HG02981 (cell line): ENCODE measurements at regions not wholly inside any gene's neighbourhood (a gene's known extent, or its start where the extent isn't known, plus 50 kb on each side); places are given as distances from the start of the nearest gene placed in this dataset.

Experiments
- ATAC-seq: cut with Tn5 transposase; IDR thresholded peaks from one replicate; pipeline ENCODE4 v1.9.1; 2021; ENCODE audit warnings: mild to moderate bottlenecking, moderate library complexity; ENCODE audit not compliant: unreplicated experiment

GRCh38 chr3:13211605-13212210, 138.5 kb upstream of the IQSEC1 start:
- no peak for ATAC-seq

DNA sequence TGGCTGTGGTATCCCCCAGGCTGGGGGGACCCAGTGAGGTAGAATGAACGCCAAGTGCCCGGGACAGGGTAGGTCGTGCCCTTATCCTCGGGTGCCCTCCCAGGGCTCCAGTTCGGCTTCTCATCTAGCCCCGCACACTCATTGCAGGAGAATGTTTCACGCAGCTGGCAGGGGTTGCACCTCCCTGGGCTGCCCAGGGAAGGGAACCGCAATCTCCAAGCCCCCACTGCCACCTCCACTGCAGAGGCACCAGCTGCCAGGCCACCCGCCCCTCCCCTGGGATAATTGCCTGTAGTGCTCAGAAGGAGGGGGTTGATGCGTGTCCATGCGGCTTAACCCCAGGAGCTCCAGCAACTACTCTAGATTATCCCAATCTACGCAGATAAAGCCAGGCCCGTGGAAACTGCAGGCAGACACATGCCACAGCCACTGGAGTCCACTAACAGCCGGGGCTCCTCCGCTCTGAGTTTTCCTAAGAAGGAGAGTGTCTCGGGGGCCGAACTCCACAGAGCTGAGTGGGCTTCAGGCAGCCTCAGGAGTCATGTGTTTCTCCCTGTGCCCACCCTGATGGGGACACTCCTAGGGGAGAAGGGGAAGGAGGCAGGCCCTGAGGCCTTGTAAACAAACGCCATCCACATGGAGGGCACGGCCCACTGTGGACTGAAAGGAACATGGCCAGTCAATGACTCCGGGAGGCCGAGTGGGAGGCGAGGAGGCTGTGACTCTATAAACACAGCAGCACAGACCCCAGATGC, 137.2 kb upstream of the IQSEC1 start:
- ATAC-seq = no peak

DNA sequence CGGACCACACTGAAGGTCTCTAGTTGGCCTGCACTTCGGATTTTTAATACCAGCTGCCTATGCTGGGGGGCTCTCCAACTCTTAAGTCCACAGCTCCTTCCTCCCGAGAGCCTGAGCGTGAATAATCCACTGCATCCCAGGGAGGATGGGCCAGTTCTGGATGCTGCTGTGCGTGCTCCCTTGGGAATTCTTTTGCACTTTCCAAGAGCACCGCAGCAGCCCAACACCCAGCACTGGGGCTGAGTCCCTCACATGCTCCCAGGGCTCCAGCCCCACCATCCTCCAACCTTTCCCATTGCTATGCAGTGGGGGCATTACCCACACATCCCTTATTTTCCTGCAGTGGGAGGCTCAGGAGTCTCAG, 136.4 kb upstream of the IQSEC1 start:
- no peak for ATAC-seq

DNA sequence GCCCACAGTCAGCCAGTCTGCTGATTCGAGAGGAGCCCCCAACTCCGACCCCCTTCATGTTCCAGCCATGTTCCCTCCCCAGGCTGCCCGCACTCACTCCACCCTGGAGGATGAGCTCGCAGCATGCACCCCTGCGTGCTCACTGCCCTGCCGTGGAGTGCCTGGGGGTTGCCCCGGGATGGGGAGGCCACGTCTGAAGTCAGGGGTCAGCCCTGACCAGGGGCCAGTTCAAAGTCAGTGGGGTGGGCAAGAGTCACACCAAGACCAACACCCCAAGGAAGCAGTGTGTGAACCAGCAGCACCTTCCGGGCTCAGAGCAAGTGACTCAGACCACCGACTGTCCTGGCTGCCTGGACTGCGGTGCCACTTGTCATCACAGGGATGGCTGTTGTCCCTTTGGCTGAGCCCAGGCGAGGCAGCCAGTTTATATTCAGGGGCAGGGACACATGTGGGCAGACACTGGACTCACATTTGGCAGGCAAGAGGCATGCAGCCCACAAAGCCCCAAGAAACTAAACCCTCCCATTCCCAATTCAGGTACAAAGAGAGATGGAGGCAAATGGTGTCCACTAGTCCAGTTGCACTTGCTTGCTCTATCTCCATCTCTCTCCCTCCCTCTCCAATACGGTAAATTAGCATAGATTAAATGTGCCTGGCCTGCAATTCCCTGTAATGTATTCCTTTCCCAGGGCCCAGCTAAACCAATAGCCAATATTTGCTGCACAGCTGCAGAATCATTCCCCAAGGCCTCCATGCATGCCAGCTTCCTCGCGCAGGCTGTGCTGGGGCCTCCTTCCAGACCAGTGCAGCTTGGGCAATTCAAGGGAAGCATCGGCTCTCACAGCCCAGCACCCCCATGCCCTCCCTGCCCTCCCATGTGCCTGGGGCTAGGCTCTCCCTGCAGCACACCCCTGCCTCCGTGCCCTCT, 135.7 kb upstream of the IQSEC1 start:
- ATAC-seq = no peak

GRCh38 chr3:13207975-13208705, 134.9 kb upstream of the IQSEC1 start:
- no peak for ATAC-seq

- no peak for ATAC-seq
Observed at GRCh38 chr3:13207578-13207922, 134.3 kb upstream of the IQSEC1 start.

DNA sequence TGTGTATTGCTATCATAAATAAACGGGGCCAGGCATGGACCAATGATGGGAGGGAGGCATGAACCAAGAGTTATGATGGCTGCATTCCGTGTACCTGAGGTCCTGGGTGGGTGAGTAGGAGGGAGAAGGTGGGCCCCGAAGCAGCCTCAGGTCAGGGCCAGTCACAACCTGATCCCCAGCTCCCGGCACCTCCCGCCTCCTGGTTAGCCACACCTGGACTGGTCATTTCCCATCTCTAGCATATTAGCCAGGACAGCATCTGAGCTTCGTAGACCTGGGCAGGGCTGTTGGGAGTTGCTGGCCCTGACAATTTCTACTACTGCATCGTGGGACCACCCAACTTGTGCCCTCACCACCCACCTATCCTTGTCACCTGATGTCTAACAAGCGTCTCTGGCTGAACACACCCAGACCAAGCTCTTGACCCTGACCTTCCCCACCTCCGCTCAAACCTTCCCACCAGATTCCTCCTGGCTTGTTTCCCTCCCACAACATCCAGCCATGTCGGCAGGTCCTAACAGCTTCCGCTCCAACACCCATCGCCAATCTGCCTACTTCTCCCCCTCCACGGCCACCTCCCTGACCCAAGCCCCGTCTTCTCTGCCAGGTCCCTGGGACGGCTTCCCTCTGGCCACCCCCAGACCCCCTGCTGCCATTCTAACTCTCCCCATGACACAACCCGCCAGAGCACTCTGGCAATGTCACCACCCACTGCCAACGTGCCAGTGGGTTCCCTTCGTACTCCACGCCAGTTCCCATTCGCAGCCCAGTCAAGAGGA, 133.8 kb upstream of the IQSEC1 start:
- no peak for ATAC-seq

GRCh38 chr3:13205567-13206143, 132.4 kb upstream of the IQSEC1 start:
- no peak for ATAC-seq

DNA sequence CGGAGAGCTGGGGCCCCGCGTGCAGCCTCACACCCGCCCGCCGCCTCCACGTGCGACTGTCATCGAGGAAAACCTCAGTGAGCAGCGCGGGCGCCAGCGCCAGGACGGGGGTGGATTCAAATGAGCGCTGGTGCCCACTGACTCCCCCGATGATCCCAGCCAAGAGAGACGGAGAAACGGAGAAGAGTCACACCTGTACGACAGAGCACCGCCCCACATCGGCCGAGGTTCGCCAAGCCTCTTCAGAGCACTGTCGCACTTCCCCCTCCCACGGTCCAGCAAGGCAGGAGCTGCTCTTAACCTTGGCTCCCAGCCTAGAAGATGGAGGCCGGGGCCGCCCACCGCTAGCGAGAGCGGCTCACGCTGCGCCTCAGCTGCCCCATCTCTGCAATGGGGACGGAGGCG, 130.9 kb upstream of the IQSEC1 start:
- ATAC-seq = no peak

- no peak for ATAC-seq
Observed at GRCh38 chr3:13203398-13204176, 130.4 kb upstream of the IQSEC1 start.

- no peak for ATAC-seq
Observed at GRCh38 chr3:13202744-13203397, 129.6 kb upstream of the IQSEC1 start.

GRCh38 chr3:13201851-13202250, 128.6 kb upstream of the IQSEC1 start:
- ATAC-seq = no peak

- no peak for ATAC-seq
Observed at GRCh38 chr3:13200946-13201345, 127.7 kb upstream of the IQSEC1 start.

GRCh38 chr3:13200465-13200864, 127.2 kb upstream of the IQSEC1 start:
- ATAC-seq = no peak

- ATAC-seq = no peak
Observed at GRCh38 chr3:13199899-13200451, 126.7 kb upstream of the IQSEC1 start.

- ATAC-seq = no peak
Observed at GRCh38 chr3:13199006-13199776, 126.0 kb upstream of the IQSEC1 start.

GRCh38 chr3:13198264-13198879, 125.1 kb upstream of the IQSEC1 start:
- ATAC-seq = no peak
